DMS 273 treated with DMSO at 0.1 percent for 48 hours (cell line): ENCODE measurements at regions not wholly inside any gene's neighbourhood (a gene's known extent, or its start where the extent isn't known, plus 50 kb on each side); places are given as distances from the start of the nearest gene placed in this dataset.

Experiments used
- DNase-seq: peaks from one replicate; lab custom pipeline; 2025; lab: John Stamatoyannopoulos, UW

DNA sequence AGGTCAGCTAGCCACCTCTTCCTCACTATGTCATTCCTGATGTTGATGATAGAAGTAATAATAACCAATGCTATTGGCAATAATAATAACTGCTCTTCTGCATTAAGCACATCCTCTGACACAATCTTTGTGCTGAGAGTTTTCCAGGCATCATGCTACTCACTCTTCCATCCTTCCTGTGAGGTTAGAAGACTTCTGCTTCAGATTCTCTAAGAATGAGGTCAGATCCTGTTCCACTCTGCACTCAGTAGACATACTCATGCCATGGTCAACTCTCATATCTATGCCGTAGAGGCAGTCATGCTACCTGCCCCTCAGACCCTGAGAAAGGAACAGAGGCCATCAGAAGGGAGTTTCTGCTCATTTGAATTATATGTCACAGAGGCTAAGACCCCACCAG is 98.1 kb upstream of the TOP1 start:
- no peak for DNase-seq

GRCh38 chr20:40931410-40932044 is 97.1 kb upstream of the TOP1 start:
- no peak for DNase-seq

DNA sequence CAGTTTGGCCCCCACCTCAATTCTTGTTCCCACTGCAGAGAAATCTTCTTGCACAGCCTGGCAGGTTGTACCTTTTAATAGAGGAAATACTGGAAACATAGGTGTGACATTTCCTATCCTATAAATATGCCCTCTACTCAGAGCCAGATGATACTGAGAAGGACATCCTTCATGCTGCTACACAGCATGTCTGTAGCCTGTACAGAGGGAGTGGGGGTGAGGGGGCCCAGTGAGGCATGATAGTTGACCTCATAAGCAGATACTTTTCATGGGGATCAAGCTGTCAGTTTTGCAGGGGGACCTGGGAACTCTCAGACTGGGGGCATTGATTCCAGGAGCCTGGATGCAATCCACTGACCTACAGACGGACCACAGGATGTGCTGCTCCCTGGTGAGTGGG is 96.2 kb upstream of the TOP1 start:
- no peak for DNase-seq

DNA sequence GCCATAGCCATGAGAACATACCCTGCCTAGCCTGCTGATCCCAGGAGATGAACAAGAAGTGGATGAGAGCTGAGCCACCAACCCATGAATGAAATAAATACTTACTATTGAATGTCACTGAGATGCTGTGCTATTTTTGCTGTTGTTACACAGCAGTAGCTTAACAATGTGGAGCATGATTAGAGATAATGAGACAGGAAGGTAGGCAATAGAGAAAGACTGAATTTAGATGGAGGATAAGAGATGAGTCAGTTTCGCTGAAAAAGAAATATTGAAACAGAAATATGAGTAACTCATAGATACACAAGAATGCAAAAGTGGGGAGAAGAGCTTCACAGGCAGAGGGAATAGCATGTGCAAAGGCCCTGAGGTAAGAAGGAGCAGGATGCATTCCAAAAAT is 94.9 kb upstream of the TOP1 start:
- DNase-seq: no peak

- DNase-seq: no peak
Measured at GRCh38 chr20:40938020-40938419, 90.6 kb upstream of the TOP1 start.

GRCh38 chr20:40939667-40940066 is 89.0 kb upstream of the TOP1 start:
- no peak for DNase-seq

GRCh38 chr20:40941133-40941610 is 87.5 kb upstream of the TOP1 start:
- DNase-seq: no peak

DNA sequence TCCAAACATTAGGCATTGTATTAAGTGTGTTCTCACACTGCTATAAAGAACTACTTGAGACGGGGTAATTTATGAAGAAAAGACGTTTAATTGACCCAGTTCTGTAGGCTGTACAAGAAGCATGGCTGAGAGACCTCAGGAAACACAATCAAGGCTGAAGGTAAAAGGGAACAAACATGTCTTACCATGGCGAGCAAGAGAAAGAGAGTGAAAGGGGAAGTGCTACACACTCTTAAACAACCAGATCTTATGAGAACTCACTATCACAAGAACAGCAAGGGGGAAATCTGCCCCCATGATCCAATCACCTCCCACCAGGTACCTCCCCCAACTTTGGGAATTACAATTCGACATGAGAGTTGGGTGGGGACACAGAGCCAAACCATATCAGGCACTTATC is 86.6 kb upstream of the TOP1 start:
- DNase-seq: no peak

DNA sequence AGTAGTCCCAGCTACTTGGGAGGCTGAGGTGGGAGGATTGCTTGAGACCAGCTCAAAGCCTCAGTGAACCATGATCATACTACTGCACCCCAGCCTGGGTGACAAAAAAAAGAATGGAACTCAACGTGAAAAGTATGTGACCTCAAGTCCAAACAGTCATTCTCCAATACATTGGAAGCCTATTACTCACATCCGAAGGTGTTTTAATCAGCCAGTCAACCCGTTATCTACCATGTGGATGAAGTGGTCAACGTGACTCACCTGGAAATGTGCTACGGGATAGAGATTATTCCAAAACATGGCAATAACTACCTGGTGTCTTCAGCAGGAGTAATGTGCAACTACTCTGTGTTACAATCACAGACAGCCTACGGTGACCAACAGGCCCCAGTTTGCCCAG is 85.8 kb upstream of the TOP1 start:
- no peak for DNase-seq

DNA sequence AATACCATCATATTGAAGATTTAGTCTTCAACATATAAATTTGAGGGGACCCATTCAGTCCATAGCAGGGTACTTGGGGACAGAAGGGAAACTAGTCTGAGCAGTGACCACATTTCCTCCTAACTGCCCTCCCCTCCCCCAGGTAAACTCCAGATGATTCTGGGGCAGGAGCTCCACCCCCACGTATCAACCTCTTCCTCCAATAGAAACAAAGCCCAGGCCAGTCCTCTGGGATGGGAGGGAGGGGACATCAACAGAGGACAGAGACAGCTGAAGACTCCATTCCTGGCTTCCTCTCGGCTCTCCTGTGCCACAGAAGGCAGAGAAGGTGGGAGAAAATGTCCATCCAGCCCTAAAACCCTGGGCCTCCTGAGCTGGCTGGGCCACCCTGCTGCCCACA is 85.0 kb upstream of the TOP1 start:
- DNase-seq: no peak

DNA sequence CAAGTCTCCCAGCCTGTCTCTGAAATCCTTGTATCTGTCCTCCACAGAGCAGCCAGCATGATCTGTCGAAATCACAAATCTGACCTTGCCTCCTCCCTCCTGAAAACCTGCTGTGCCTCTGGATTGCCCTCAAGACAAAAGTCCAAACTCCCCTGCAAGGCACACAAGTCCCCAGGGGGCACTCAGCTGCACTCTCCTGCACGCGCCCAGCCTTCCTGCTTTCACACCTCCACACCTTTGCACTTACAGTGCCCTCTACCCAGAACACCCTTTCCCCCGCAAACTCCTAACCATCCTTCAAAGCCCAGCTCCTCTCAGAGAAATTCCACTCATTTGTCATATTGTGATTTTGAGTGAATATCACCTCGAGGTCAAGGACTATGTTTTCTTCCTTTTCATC is 83.4 kb upstream of the TOP1 start:
- no peak for DNase-seq

- peak; percentile 21 for DNase-seq
Measured at GRCh38 chr20:40945754-40946450, 82.7 kb upstream of the TOP1 start.

- DNase-seq: no peak
Measured at GRCh38 chr20:40946451-40946850, 82.2 kb upstream of the TOP1 start.

- DNase-seq: no peak
Measured at GRCh38 chr20:40948465-40949267, 80.0 kb upstream of the TOP1 start.

GRCh38 chr20:40949346-40949745 is 79.3 kb upstream of the TOP1 start:
- DNase-seq: no peak

DNA sequence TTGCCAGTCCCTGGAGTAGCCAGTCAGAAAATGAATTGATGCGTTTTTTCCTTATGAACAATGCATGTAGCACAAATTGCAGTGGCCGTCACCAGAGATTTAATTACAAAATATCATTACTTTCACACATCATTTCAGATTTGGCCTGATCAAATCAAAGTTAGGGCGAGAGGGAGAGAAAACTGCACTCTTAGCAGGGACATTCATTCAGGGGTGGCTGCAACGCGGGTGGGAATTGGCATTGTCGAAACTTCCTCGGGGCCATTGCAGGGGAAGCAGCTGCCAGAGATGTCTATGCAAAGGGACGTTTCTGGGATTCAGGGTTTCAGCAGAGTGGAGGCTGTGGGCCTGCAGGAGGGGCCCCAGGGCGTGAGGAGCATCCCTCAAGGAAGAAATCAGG is 76.5 kb upstream of the TOP1 start:
- DNase-seq: no peak

- no peak for DNase-seq
Measured at GRCh38 chr20:40953416-40953815, 75.2 kb upstream of the TOP1 start.

DNA sequence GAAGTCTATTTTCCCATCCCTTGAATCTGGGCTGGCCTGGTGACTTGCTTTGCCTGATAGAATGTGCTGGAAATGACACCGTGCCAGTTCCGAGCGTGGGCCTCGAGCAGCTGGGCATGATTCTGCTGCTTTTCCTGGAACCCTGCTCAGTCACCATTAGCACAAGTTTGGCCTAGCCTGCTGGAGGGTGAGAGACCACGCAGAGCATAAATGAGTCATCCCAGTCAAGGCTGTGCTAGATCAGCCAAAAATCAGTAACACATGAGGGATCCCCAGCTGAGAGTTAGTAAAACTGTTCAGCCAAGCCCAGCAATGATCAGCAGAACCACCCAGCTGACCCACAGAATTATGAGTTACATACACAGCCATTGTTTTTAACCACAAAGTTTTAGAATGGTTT is 74.8 kb upstream of the TOP1 start:
- no peak for DNase-seq

DNA sequence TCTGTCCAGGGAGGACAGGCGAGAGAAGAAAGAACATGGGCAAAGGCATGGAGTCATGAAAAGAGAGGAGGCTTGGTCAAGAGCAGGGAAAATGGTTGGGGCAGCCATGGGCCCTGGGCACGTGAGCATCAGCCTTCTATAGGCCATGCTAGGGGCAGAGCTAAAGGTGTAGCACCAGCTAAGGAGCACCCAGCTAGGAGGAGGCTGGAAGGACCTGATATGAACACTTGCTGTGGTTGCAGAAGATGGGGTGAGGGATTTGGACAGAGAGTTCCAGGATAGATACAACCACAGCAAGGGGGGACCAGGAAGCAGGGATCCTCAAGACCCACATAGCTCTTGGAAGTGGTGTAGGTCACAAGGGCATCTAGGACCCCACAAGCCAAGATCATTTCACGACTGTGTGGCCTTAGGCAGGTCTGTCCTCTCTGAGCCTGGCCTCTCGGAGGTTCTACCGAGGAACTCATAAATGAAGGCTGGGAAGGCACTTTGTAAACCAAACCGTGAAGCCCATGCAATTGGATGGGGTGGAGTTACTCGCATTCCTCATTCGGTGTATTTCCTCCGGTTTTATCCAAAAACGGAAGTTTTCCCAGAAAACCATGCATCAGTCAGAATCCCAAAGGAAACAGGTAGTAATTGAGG is 74.0 kb upstream of the TOP1 start:
- no peak for DNase-seq

DNA sequence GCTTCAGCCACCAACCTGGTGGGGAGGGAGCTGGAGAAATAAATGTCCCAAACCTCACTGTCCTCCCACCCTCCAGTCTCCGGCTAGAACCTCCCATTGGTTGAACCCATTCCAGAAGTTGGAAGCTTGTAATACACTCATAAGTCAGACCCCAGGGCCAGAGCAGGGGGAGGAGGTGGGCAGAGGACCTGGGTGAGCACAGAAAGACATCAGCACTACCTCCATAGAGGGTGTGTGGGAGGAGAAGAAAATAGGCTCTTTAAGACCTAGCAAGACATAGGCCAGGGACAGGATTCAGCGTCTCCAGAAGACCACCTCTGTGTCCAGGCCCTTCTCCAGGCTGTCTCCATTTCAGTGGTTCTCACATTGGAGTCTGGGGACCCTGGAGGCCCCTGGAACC is 73.3 kb upstream of the TOP1 start:
- no peak for DNase-seq

GRCh38 chr20:40955826-40956225 is 72.8 kb upstream of the TOP1 start:
- peak; percentile 15 for DNase-seq

DNA sequence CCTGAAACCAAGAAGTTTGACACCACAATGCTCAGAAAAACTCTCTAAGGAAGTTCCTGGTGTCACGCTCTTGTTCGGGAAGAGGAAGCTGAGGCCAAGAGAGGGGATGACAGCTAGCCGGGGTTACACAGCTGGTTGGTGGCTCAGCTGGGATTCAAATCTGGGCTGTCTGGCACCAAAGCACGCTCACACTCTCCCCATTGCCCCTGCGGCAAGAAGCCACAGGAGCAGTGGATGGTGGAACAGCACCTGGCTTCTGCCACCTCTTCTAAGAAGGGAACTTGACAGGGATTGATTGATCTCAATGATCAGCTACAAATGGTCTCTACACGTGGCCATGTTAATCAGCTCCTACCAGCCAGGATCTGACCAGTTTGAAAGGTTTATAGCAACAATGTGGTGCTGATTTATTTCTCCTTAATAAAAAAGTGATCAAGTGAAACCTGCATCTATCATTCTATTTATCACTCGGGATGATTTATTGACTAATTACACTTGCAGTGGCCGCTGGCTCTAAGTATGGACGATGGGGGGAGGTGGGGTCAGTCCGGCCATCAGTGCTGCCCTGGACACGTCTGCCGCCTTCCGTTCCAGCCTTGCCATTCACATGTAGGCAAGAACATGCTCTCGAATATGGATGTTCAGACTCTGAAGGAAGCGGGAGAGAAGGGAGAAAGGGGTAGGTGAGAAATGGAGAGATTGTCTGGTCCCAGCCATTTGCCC is 71.9 kb upstream of the TOP1 start:
- no peak for DNase-seq
